Peyer's patch (tissue), 4 donors: ENCODE measurements at regions not wholly inside any gene's neighbourhood (a gene's known extent, or its start where the extent isn't known, plus 50 kb on each side); places are given as distances from the start of the nearest gene placed in this dataset.

Experiments used
- POLR2A ChIP-seq, 2 donors: fragments of 450-650 bp; IDR thresholded peaks; one replicate each; pipeline ENCODE4 v1.5.1; 2017; ENCODE audit warnings: antibody characterized with exemption in 2 of 2, mild to moderate bottlenecking in 2 of 2, moderate library complexity in 2 of 2
- TF ChIP-seq, protein P1 (sequence below), 6 experiments: fragments of 450-650 bp in 4 of 6; fragments of 200-600 bp in 2 of 6; sonication (generic) in 1 of 6; IDR thresholded peaks; one replicate each; pipeline ENCODE4 v1.5.1; 2017 to 2019; ENCODE audit warnings: antibody characterized with exemption in 6 of 6, mild to moderate bottlenecking in 3 of 6, moderate library complexity in 1 of 6

DNA sequence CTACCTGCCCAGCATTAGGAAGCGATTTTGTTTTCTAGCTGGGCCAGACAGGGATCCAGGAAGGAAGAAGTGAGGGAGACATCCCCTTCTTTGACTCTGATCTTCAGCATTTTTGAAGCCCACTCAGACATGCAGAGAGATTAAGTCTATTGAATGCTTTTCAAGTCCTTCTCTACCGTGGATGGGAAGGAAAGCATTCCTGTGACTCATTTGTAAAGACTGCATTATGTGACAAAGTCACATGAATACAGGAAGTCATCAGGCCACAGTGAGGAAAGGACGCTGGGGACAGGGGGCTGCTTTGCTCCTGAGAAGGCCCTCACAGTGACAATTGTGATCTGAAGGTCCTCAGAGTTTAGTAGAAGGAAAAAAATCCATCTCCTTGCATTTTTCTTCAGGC lies 67.4 kb upstream of the GBA3 start:
- TF ChIP-seq POLR2A (IDR thresholded peaks at IDR 0.05): no peak
- TF ChIP-seq, protein P1, sequence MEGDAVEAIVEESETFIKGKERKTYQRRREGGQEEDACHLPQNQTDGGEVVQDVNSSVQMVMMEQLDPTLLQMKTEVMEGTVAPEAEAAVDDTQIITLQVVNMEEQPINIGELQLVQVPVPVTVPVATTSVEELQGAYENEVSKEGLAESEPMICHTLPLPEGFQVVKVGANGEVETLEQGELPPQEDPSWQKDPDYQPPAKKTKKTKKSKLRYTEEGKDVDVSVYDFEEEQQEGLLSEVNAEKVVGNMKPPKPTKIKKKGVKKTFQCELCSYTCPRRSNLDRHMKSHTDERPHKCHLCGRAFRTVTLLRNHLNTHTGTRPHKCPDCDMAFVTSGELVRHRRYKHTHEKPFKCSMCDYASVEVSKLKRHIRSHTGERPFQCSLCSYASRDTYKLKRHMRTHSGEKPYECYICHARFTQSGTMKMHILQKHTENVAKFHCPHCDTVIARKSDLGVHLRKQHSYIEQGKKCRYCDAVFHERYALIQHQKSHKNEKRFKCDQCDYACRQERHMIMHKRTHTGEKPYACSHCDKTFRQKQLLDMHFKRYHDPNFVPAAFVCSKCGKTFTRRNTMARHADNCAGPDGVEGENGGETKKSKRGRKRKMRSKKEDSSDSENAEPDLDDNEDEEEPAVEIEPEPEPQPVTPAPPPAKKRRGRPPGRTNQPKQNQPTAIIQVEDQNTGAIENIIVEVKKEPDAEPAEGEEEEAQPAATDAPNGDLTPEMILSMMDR (IDR thresholded peaks at IDR 0.05): no peak
